GM15510 (cell line): ENCODE measurements at regions not wholly inside any gene's neighbourhood (a gene's known extent, or its start where the extent isn't known, plus 50 kb on each side); places are given as distances from the start of the nearest gene placed in this dataset.

Experiments
- POLR2A ChIP-seq: IDR thresholded peaks from 3 replicates; pipeline ENCODE4 v1.6.1; 2011; ENCODE audit warnings: borderline replicate concordance; ENCODE audit not compliant: insufficient read length; ENCODE audit errors: extremely low read depth

- no peak for TF ChIP-seq POLR2A
Observed at GRCh38 chr7:67493366-67493765, 496.7 kb downstream of the TYW1 start.

GRCh38 chr7:67496589-67496988, 500.0 kb downstream of the TYW1 start:
- TF ChIP-seq POLR2A = no peak

- no peak for TF ChIP-seq POLR2A
Observed at GRCh38 chr7:67502929-67503328, 506.3 kb downstream of the TYW1 start.

- TF ChIP-seq POLR2A = no peak
Observed at GRCh38 chr7:67505449-67505848, 508.8 kb downstream of the TYW1 start.

- TF ChIP-seq POLR2A = no peak
Observed at GRCh38 chr7:67512481-67512880, 515.8 kb downstream of the TYW1 start.

- TF ChIP-seq POLR2A = no peak
Observed at GRCh38 chr7:67518580-67518979, 521.9 kb downstream of the TYW1 start.

- TF ChIP-seq POLR2A = no peak
Observed at GRCh38 chr7:67519171-67519570, 522.5 kb downstream of the TYW1 start.

- TF ChIP-seq POLR2A = no peak
Observed at GRCh38 chr7:67522504-67522903, 525.9 kb downstream of the TYW1 start.

GRCh38 chr7:67523713-67524112, 527.1 kb downstream of the TYW1 start:
- no peak for TF ChIP-seq POLR2A

- TF ChIP-seq POLR2A = no peak
Observed at GRCh38 chr7:67525588-67525987, 529.0 kb downstream of the TYW1 start.

GRCh38 chr7:67535241-67535989, 538.8 kb downstream of the TYW1 start:
- no peak for TF ChIP-seq POLR2A

GRCh38 chr7:67542916-67543315, 546.3 kb downstream of the TYW1 start:
- TF ChIP-seq POLR2A = no peak

GRCh38 chr7:67547183-67547907, 550.7 kb downstream of the TYW1 start:
- TF ChIP-seq POLR2A = no peak

GRCh38 chr7:67549126-67549525, 552.5 kb downstream of the TYW1 start:
- no peak for TF ChIP-seq POLR2A

- no peak for TF ChIP-seq POLR2A
Observed at GRCh38 chr7:67550801-67551436, 554.3 kb downstream of the TYW1 start.
